SK-N-SH (cell line): ENCODE measurements at regions not wholly inside any gene's neighbourhood (a gene's known extent, or its start where the extent isn't known, plus 50 kb on each side); places are given as distances from the start of the nearest gene placed in this dataset.
A peak's percentile ranks its signal among the peaks of the same experiment; 100 is the strongest.

Experiments used
- CTCF ChIA-PET: fragments of 300-600, 350-600 bp; formaldehyde crosslinking; extraction: SDS; loops from one replicate; lab custom pipeline; 2021; lab: Yijun Ruan, JAX
- POLR2A ChIA-PET: fragments of 350-600 bp; sonication (Branson Sonifier 250); formaldehyde crosslinking; extraction: SDS; loops from one replicate; lab custom pipeline; 2020; ENCODE audit warnings: antibody characterized with exemption, inconsistent platforms; lab: Yijun Ruan, JAX
- DNase-seq: peaks from one replicate; pipeline ENCODE4 v3.0.0; 2012
- H2AFZ ChIP-seq: fragments of 200-600 bp; sonication (generic); 2 replicates; pipeline ENCODE4 v1.8.1; 2016; ENCODE audit warnings: antibody characterized with exemption, mild to moderate bottlenecking, low read depth
- H3F3A ChIP-seq: fragments of 200-600 bp; sonication (generic); replicated peaks from 2 replicates; pipeline ENCODE3; 2016; ENCODE audit warnings: antibody characterized with exemption, mild to moderate bottlenecking; ENCODE audit not compliant: insufficient read depth
- H3K27ac ChIP-seq, 2 experiments: fragments of 200-500 bp in 1 of 2; fragments of 200-600 bp in 1 of 2; sonication (Bioruptor generic) in 1 of 2; sonication (generic), shearing (Covaris generic) in 1 of 2; 2 replicates each; pipeline versions ENCODE4 v1.5.1 to v1.6.1; 2014 to 2016; ENCODE audit warnings: low read depth in 2 of 2, inconsistent platforms in 1 of 2, low read length in 1 of 2, mild to moderate bottlenecking in 1 of 2, mixed read lengths in 1 of 2
- H3K27me3 ChIP-seq: fragments of 200-600 bp; sonication (generic), shearing (Covaris generic); 2 replicates; pipeline ENCODE4 v1.6.1; 2016; ENCODE audit warnings: mixed run types; ENCODE audit not compliant: insufficient read depth
- H3K36me3 ChIP-seq, 2 experiments: fragments of 200-500 bp in 1 of 2; fragments of 200-600 bp in 1 of 2; sonication (Bioruptor generic) in 1 of 2; sonication (generic) in 1 of 2; replicated peaks in 1 of 2; 2 replicates each; pipeline versions ENCODE3 to v1.5.1; 2014 to 2016; ENCODE audit warnings: low read length in 1 of 2, mild to moderate bottlenecking in 1 of 2; ENCODE audit not compliant: insufficient read depth in 2 of 2, control insufficient read depth in 1 of 2
- H3K4me1 ChIP-seq, 2 experiments: fragments of 200-500 bp in 1 of 2; fragments of 200-600 bp in 1 of 2; sonication (Bioruptor generic) in 1 of 2; sonication (generic), shearing (Covaris generic) in 1 of 2; 2 replicates each; pipeline versions ENCODE4 v1.5.1 to v1.6.1; 2014 to 2016; ENCODE audit warnings: low read depth in 1 of 2, low read length in 1 of 2, mixed run types in 1 of 2; ENCODE audit not compliant: insufficient read depth in 2 of 2, control insufficient read depth in 1 of 2
- H3K4me2 ChIP-seq: fragments of 200-600 bp; sonication (generic), shearing (Covaris generic); 2 replicates; pipeline ENCODE4 v1.6.1; 2017; ENCODE audit warnings: mixed run types
- H3K4me3 ChIP-seq, 2 experiments: fragments of 200-500 bp in 1 of 2; fragments of 200-600 bp in 1 of 2; sonication (Bioruptor generic) in 1 of 2; sonication (generic), shearing (Covaris generic) in 1 of 2; 2 replicates each; pipeline versions ENCODE4 v1.5.1 to v1.8.1; 2014 to 2016; ENCODE audit warnings: low read depth in 2 of 2, inconsistent platforms in 1 of 2, low read length in 1 of 2, mild to moderate bottlenecking in 1 of 2, mixed read lengths in 1 of 2, moderate library complexity in 1 of 2
- H3K79me2 ChIP-seq: fragments of 200-600 bp; sonication (generic); 2 replicates; pipeline ENCODE4 v1.8.1; 2017; ENCODE audit warnings: mild to moderate bottlenecking; ENCODE audit not compliant: insufficient read depth
- H3K9ac ChIP-seq: fragments of 200-600 bp; sonication (generic); 2 replicates; pipeline ENCODE4 v1.6.1; 2017; ENCODE audit warnings: mixed run types
- H3K9me2 ChIP-seq: fragments of 200-600 bp; sonication (generic); 2 replicates; pipeline ENCODE4 v1.6.1; 2017; ENCODE audit warnings: mixed run types
- H3K9me3 ChIP-seq: fragments of 200-600 bp; sonication (generic); 2 replicates; pipeline ENCODE4 v1.6.1; 2017; ENCODE audit warnings: mixed run types, mild to moderate bottlenecking, moderate library complexity
- H4K20me1 ChIP-seq: fragments of 200-600 bp; sonication (generic); 2 replicates; pipeline ENCODE4 v1.6.1; 2017; ENCODE audit warnings: mild to moderate bottlenecking, mixed run types; ENCODE audit not compliant: insufficient read depth
- CHD2 ChIP-seq: fragments of 150-350 bp; IDR thresholded peaks from 2 replicates; pipeline ENCODE4 v1.6.1; 2018; ENCODE audit warnings: low read length; ENCODE audit not compliant: partially characterized antibody
- EP300 ChIP-seq, 2 experiments: IDR thresholded peaks; 2 replicates each; pipeline versions ENCODE4 v1.4.0 to v1.6.1; 2012; ENCODE audit warnings: borderline replicate concordance in 1 of 2, low read depth in 1 of 2, low read length in 1 of 2
- FOXJ3 ChIP-seq: sonication (generic); formaldehyde crosslinking; IDR thresholded peaks from 2 replicates; pipeline ENCODE4 v1.5.1; 2020; ENCODE audit warnings: mild to moderate bottlenecking, missing genetic modification reagents
- FOXM1 ChIP-seq: IDR thresholded peaks from 2 replicates; pipeline ENCODE4 v1.4.0; 2012; ENCODE audit warnings: low read depth, mild to moderate bottlenecking
- GABPA ChIP-seq: IDR thresholded peaks from 2 replicates; pipeline ENCODE4 v1.4.0; 2012; ENCODE audit warnings: low read depth, mild to moderate bottlenecking
- GATA2 ChIP-seq: sonication (generic); formaldehyde crosslinking; IDR thresholded peaks from 2 replicates; pipeline ENCODE4 v1.5.0; 2020; ENCODE audit warnings: mild to moderate bottlenecking, missing genetic modification reagents
- MEF2A ChIP-seq: IDR thresholded peaks from 2 replicates; pipeline ENCODE4 v1.4.0; 2012; ENCODE audit warnings: low read depth, borderline replicate concordance
- NFIC ChIP-seq: IDR thresholded peaks from 2 replicates; pipeline ENCODE4 v1.4.0; 2012; ENCODE audit warnings: borderline replicate concordance
- PBX3 ChIP-seq: IDR thresholded peaks from 2 replicates; pipeline ENCODE4; 2012
- POLR2AphosphoS5 ChIP-seq: IDR thresholded peaks from 2 replicates; pipeline ENCODE4 v1.6.1; 2012; ENCODE audit warnings: low read depth, low read length
- RXRA ChIP-seq: IDR thresholded peaks from 2 replicates; pipeline ENCODE4 v1.4.0; 2012; ENCODE audit warnings: low read depth, mild to moderate bottlenecking, borderline replicate concordance
- SIN3A ChIP-seq: IDR thresholded peaks from 2 replicates; pipeline ENCODE4 v1.6.1; 2012; ENCODE audit warnings: low read depth, mild to moderate bottlenecking, low read length, moderate library complexity, borderline replicate concordance
- WGBS: methylation state at CpG from one replicate; pipeline ENCODE4 v1.1.6; 2017; ENCODE audit warnings: low lambda C conversion rate; 5-methylcytosine and 5-hydroxymethylcytosine counted together
- TF ChIP-seq, protein P1 (sequence below): IDR thresholded peaks from 2 replicates; pipeline ENCODE4 v1.4.0; 2012; ENCODE audit warnings: low read depth

DNA sequence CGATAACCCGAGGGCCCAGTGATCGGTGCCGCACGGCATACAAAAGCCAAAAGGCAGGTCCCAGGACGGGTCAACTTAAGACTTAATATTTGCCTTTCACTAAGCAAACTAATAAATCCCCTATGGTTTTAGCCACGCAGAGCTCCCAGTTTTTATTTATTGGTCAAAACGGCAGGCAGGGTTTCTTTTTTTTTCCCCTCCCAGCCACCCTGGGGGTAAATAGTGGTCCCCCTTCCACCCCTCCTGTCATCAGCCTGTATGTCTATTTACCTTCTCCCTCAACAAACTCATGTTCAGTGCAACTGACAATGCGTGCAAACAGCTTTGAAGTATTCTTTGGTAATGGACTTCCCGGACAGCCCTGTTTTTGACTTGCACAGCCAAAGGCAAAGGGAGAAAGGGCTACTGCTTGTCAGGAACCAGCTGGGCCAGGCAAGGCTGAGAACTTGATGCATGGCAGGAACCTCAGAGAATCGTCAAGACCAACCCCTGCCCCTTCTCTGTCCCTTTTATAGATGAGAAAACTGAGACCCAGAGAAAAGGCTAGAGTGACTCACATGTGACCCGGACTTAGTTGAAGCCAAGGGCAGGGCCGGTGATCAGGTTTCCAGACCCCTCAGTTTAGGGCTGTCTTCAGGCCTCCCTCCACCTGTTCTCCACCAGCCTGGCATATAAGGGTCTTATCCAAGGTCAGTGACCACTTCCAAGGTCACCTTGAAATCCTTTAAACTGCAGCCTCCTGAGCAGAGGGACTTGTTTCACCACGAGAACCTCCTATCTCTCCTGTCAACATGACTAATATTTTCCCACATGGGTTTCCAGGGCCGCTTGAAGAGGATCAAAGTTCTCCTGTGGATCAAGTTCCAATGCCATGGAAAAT is 279.0 kb downstream of the SOX9 start:
- Histone ChIP-seq H3K79me2 (no peaks in the 10 kb centered on the region), H3K27me3 (no peaks in the 10 kb centered on the region), H3K9me3 (no peaks in the 10 kb centered on the region), H4K20me1 (no peaks in the 10 kb centered on the region), H3K27ac (peak overlapping the region in 1 of 2 experiments; percentile 23; a peak in 2 of 4 replicates), H2AFZ (no peak overlapping the region), H3K9ac (no peak overlapping the region), H3K4me1 (peaks cover 0 to 28% of the 10 kb centered on the region in 2 experiments; a peak in 2 of 4 replicates), H3K36me3 (no peaks in the 10 kb centered on the region), H3K9me2 (no peaks in the 10 kb centered on the region), H3F3A (peaks cover 5% of the 10 kb centered on the region), H3K4me2 (no peak overlapping the region), H3K4me3 (no peak overlapping the region)
- ChIA-PET CTCF (interaction anchor here (0.9 to 1.0 kb wide), 3 partner anchors 11 to 31 kb away, joined by 3 to 5 read pairs (median 5); no protein-coding TSS in a partner anchor), POLR2A (no interaction called here)
- no peak for TF ChIP-seq POLR2AphosphoS5
- TF ChIP-seq, protein P1, sequence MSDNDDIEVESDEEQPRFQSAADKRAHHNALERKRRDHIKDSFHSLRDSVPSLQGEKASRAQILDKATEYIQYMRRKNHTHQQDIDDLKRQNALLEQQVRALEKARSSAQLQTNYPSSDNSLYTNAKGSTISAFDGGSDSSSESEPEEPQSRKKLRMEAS: no peak
- no peak for TF ChIP-seq FOXM1
- no peak for TF ChIP-seq SIN3A
- TF ChIP-seq RXRA: no peak
- no peak for TF ChIP-seq FOXJ3 (CRISPR knock-in tag)
- TF ChIP-seq MEF2A: no peak
- no peak for TF ChIP-seq CHD2
- 82% methylated on average over 15 of the region's 15 CpGs for WGBS
- DNase-seq: no peak

DNA sequence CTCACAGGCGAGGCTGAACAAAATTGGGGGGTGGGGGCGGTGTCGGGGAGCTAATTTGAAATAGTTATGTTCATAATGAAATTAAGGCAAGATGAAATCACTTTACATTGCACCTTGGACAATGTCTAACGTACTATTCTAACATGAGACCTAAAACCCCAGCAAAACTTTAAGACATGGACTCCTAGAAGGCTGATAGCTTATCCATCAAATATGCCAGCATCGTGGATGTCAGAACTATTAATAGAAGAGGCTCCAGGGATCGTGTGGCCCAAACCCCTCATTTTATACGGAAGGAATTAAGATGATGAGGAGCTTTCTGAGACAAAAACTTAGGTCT is 279.6 kb downstream of the SOX9 start:
- no peak overlapping the region for H3K4me3 ChIP-seq
- H3K79me2 ChIP-seq: no peaks in the 10 kb centered on the region
- H3K27me3 ChIP-seq: no peaks in the 10 kb centered on the region
- peak overlapping the region in 1 of 2 experiments; percentile 23; a peak in 2 of 4 replicates for H3K27ac ChIP-seq
- 77% methylated on average over 7 of the region's 7 CpGs for WGBS
- H3K36me3 ChIP-seq: no peaks in the 10 kb centered on the region
- H2AFZ ChIP-seq: no peak overlapping the region
- no peak overlapping the region for H3K4me2 ChIP-seq
- ChIA-PET POLR2A (no interaction called here), CTCF (interaction anchor here (0.9 to 1.0 kb wide), 2 partner anchors 12 to 21 kb away, joined by 5 read pairs; no protein-coding TSS in a partner anchor)
- peaks cover 11% of the 10 kb centered on the region for H3F3A ChIP-seq
- no peaks in the 10 kb centered on the region for H3K9me3 ChIP-seq
- H3K9ac ChIP-seq: no peak overlapping the region
- no peaks in the 10 kb centered on the region for H3K9me2 ChIP-seq
- TF ChIP-seq GABPA: no peak
- TF ChIP-seq EP300 (IDR thresholded peaks at IDR 0.05; ENCODE audit: borderline replicate concordance in 1 of 2, low read depth in 1 of 2, low read length in 1 of 2): 0 out of 4 replicates have a peak, but pooled peaks of 1 of the 2 experiments have one; percentile 9
- H4K20me1 ChIP-seq: no peaks in the 10 kb centered on the region
- no peak for DNase-seq
- peaks cover 0 to 32% of the 10 kb centered on the region in 2 experiments; a peak in 2 of 4 replicates for H3K4me1 ChIP-seq

DNA sequence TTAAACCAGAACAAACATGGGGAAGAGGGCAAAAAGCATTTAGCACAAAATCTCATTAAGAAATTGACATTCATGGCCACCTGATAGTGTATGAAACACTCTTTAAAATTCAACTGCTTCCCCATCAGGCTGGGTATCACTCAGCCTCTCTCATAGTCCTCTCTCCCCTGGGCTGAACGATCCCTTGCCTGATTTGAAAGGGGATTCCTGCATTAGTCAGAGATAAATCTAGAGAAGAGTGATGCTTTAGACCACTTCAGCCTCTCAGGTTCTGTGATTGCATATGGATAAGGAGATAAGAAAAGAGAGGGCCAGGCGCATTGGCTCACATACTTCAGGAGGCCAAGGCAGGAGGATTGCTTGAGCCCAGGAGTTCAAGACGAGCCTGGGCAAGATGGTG is 280.0 kb downstream of the SOX9 start:
- Histone ChIP-seq H3K4me2 (no peak overlapping the region), H3F3A (peaks cover 11% of the 10 kb centered on the region), H3K36me3 (no peaks in the 10 kb centered on the region), H3K9ac (no peak overlapping the region), H2AFZ (no peak overlapping the region), H3K4me3 (no peak overlapping the region), H3K4me1 (peaks cover 0 to 36% of the 10 kb centered on the region in 2 experiments; a peak in 2 of 4 replicates), H3K9me3 (no peaks in the 10 kb centered on the region), H3K27me3 (no peaks in the 10 kb centered on the region), H3K79me2 (0 out of 2 replicates have a peak, but pooled peaks cover 2% of the 10 kb centered on the region), H3K27ac (peak overlapping the region in 1 of 2 experiments; percentile 23; a peak in 2 of 4 replicates), H3K9me2 (no peaks in the 10 kb centered on the region), H4K20me1 (no peaks in the 10 kb centered on the region)
- TF ChIP-seq PBX3 (peak; percentile 21; the same call in 1 of the 2 replicates), NFIC (no peak), GATA2 (CRISPR knock-in tag) (0 out of 2 replicates have a peak, but pooled peaks have one; percentile 24)
- CTCF ChIA-PET: interaction anchor here (0.9 to 1.0 kb wide), 2 partner anchors 12 to 22 kb away, joined by 5 read pairs; no protein-coding TSS in a partner anchor
- POLR2A ChIA-PET: no interaction called here
- no peak for DNase-seq
- WGBS: 67% methylated on average over 3 of the region's 3 CpGs
